ENCODE measurements at regions not wholly inside any gene's neighbourhood (a gene's known extent, or its start where the extent isn't known, plus 50 kb on each side); places are given as distances from the start of the nearest gene placed in this dataset.

DNA sequence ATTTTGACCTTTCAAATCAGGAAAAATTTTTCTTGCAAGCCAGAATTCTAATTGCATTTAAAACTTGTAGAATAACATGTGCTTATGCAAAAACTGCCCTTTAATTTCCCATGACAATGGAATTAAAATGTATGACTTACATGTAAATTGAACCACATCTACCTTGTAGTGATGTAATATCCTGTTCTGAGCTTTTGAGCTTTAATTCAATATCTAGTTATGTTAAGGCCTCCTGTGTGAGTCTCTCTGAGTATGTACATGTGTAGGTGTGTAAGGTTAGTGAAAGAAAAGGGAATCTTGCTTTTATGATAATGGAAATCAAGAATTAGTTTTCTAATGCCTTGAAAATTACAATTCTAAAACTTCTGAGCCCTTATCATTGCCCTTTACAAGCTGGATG lies 344.8 kb upstream of the AKR1E2 start:
- H3F3A ChIP-seq (ENCODE audit: low read length, unreplicated experiment), result no peaks in the 10 kb centered on the region
- DNase-seq (no peak), ATAC-seq (no peak)
- H2AFZ ChIP-seq (ENCODE audit: low read length), result no peak overlapping the region
- no peaks in the 10 kb centered on the region for H4K20me1 ChIP-seq (ENCODE audit: low read length)
- CTCF ChIA-PET, result no interaction called here
- H3K9ac ChIP-seq (ENCODE audit: low read length), result no peak overlapping the region
- intact Hi-C loops (cut with micrococcal nuclease), result no loop called here
- no peak overlapping the region for H3K27ac ChIP-seq (ENCODE audit: low read length)
- TF ChIP-seq, protein P1, sequence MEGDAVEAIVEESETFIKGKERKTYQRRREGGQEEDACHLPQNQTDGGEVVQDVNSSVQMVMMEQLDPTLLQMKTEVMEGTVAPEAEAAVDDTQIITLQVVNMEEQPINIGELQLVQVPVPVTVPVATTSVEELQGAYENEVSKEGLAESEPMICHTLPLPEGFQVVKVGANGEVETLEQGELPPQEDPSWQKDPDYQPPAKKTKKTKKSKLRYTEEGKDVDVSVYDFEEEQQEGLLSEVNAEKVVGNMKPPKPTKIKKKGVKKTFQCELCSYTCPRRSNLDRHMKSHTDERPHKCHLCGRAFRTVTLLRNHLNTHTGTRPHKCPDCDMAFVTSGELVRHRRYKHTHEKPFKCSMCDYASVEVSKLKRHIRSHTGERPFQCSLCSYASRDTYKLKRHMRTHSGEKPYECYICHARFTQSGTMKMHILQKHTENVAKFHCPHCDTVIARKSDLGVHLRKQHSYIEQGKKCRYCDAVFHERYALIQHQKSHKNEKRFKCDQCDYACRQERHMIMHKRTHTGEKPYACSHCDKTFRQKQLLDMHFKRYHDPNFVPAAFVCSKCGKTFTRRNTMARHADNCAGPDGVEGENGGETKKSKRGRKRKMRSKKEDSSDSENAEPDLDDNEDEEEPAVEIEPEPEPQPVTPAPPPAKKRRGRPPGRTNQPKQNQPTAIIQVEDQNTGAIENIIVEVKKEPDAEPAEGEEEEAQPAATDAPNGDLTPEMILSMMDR (conservative IDR thresholded peaks at IDR 0.05; ENCODE audit: low read depth, low read length), result no peak
- TF ChIP-seq EZH2phosphoT487 (IDR thresholded peaks at IDR 0.05; ENCODE audit: borderline replicate concordance, low read length) (no peak), EZH2 (IDR thresholded peaks at IDR 0.05; ENCODE audit: low read length, unreplicated experiment) (no peak)
- H3K9me2 ChIP-seq (replicated peaks; ENCODE audit: low read length), result no peaks in the 10 kb centered on the region
- no peaks in the 10 kb centered on the region for H3K9me3 ChIP-seq (ENCODE audit: low read length)
- no peaks in the 10 kb centered on the region for H3K36me3 ChIP-seq (ENCODE audit: low read depth, low read length)
- no peaks in the 10 kb centered on the region for H3K4me1 ChIP-seq (ENCODE audit: insufficient read depth, low read length)
- no peaks in the 10 kb centered on the region for H3K79me2 ChIP-seq (ENCODE audit: low read length)
- no peaks in the 10 kb centered on the region for H3K27me3 ChIP-seq (ENCODE audit: low read length)
- H3K4me2 ChIP-seq (ENCODE audit: low read length), result no peak overlapping the region
- no peak overlapping the region for H3K4me3 ChIP-seq (ENCODE audit: low read length)
- BruUV-seq (replicated peaks), result no TSS peak
- POLR2A ChIA-PET (ENCODE audit: unreplicated experiment), result no interaction called here

DNA sequence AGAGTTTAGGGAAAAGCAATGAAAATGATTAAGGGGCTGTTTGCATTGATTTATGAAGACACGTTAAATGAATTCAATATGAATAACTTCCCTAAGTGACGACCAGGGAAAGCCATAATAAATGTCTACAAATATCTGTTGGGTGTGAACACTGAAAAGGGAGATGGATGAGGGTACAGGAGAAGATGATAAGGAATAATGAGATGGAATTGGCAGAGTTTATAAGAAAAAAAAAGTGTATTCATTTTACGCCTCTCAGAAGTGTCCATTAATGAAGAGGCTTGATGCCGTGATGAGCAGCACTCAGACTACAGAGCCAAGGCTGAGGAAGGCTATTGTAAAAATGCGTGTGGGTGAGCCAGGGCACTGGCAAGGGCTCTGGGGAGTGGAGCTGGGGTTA lies 346.7 kb upstream of the AKR1E2 start:
- intact Hi-C loops (cut with micrococcal nuclease), result no loop called here
- Histone ChIP-seq H3F3A (ENCODE audit: low read length, unreplicated experiment) (no peaks in the 10 kb centered on the region), H3K4me3 (ENCODE audit: low read length) (no peak overlapping the region), H3K36me3 (ENCODE audit: low read depth, low read length) (no peaks in the 10 kb centered on the region), H3K4me2 (ENCODE audit: low read length) (no peak overlapping the region), H3K4me1 (ENCODE audit: insufficient read depth, low read length) (peaks cover 11% of the 10 kb centered on the region), H3K79me2 (ENCODE audit: low read length) (no peaks in the 10 kb centered on the region), H3K27me3 (ENCODE audit: low read length) (no peaks in the 10 kb centered on the region), H3K9ac (ENCODE audit: low read length) (no peak overlapping the region), H3K27ac (ENCODE audit: low read length) (no peak overlapping the region), H4K20me1 (ENCODE audit: low read length) (no peaks in the 10 kb centered on the region), H2AFZ (ENCODE audit: low read length) (no peak overlapping the region), H3K9me2 (replicated peaks; ENCODE audit: low read length) (no peaks in the 10 kb centered on the region), H3K9me3 (ENCODE audit: low read length) (no peaks in the 10 kb centered on the region)
- DNase-seq (no peak), ATAC-seq (no peak)
- BruUV-seq (replicated peaks), result no TSS peak
- ChIA-PET CTCF (no interaction called here), POLR2A (ENCODE audit: unreplicated experiment) (no interaction called here)
- TF ChIP-seq EZH2phosphoT487 (IDR thresholded peaks at IDR 0.05; ENCODE audit: borderline replicate concordance, low read length) (no peak), EZH2 (IDR thresholded peaks at IDR 0.05; ENCODE audit: low read length, unreplicated experiment) (no peak)
- TF ChIP-seq, protein P1 (conservative IDR thresholded peaks at IDR 0.05; ENCODE audit: low read depth, low read length), result no peak

DNA sequence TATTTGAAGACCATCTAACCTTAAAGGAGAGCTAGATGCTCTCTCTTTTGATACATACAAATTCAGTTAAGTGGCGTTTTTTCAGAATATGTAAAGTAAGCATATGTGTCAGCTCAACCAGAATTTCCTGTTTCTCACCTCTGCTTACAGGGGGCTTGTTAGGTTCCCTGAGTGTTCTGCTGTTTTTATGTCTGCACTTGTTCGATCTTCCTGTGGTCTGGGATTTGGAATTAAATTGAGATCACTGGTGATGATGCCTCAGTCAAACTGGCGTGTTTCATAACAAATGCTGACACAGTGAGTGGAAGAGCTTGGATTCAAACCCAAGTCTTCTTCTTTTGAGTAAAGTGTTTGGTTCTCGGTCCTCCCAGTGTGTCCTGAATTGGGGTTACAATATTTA lies 348.3 kb upstream of the AKR1E2 start:
- intact Hi-C loops (cut with micrococcal nuclease), result no loop called here
- no peak for ATAC-seq
- Histone ChIP-seq H3K79me2 (ENCODE audit: low read length) (no peaks in the 10 kb centered on the region), H3F3A (ENCODE audit: low read length, unreplicated experiment) (no peaks in the 10 kb centered on the region), H2AFZ (ENCODE audit: low read length) (no peak overlapping the region), H3K36me3 (ENCODE audit: low read depth, low read length) (no peaks in the 10 kb centered on the region), H3K9me2 (replicated peaks; ENCODE audit: low read length) (no peaks in the 10 kb centered on the region), H3K27me3 (ENCODE audit: low read length) (no peaks in the 10 kb centered on the region), H3K4me3 (ENCODE audit: low read length) (no peak overlapping the region), H3K9me3 (ENCODE audit: low read length) (no peaks in the 10 kb centered on the region), H3K9ac (ENCODE audit: low read length) (no peak overlapping the region), H3K4me1 (ENCODE audit: insufficient read depth, low read length) (peaks cover 18% of the 10 kb centered on the region), H3K4me2 (ENCODE audit: low read length) (no peak overlapping the region), H3K27ac (ENCODE audit: low read length) (no peak overlapping the region), H4K20me1 (ENCODE audit: low read length) (no peaks in the 10 kb centered on the region)
- no TSS peak for BruUV-seq (replicated peaks)
- TF ChIP-seq, protein P1 (conservative IDR thresholded peaks at IDR 0.05; ENCODE audit: low read depth, low read length), result no peak
- TF ChIP-seq EZH2phosphoT487 (IDR thresholded peaks at IDR 0.05; ENCODE audit: borderline replicate concordance, low read length) (no peak), EZH2 (IDR thresholded peaks at IDR 0.05; ENCODE audit: low read length, unreplicated experiment) (no peak)
- CTCF ChIA-PET, result no interaction called here
- POLR2A ChIA-PET (ENCODE audit: unreplicated experiment), result no interaction called here
- no peak for DNase-seq

Data from PC-3 (cell line).